AG04450 (cell line): ENCODE measurements at regions not wholly inside any gene's neighbourhood (a gene's known extent, or its start where the extent isn't known, plus 50 kb on each side); places are given as distances from the start of the nearest gene placed in this dataset.

Source experiments
- CTCF ChIA-PET: fragments of 300-600, 350-600 bp; formaldehyde crosslinking; extraction: SDS; loops from one replicate; lab custom pipeline; 2022; ENCODE audit warnings: antibody characterized with exemption, inconsistent platforms; lab: Charles Lee
- POLR2A ChIA-PET: fragments of 350-600 bp; formaldehyde crosslinking; extraction: SDS; loops from one replicate; lab custom pipeline; 2021; ENCODE audit warnings: antibody characterized with exemption, inconsistent platforms; lab: Yijun Ruan, JAX
- DNase-seq: peaks from one replicate; pipeline ENCODE4 v3.0.0-alpha.2; 2011; ENCODE audit warnings: low read depth, low spot score
- H3K27ac ChIP-seq: one replicate; pipeline ENCODE4 v1.5.1; 2012; ENCODE audit warnings: low read depth, low read length, control low read depth
- H3K27me3 ChIP-seq: one replicate; pipeline ENCODE4 v1.6.0; 2012; ENCODE audit warnings: low read length; ENCODE audit not compliant: control insufficient read depth, insufficient read depth
- H3K4me3 ChIP-seq: 2 replicates; pipeline ENCODE4 v1.5.1; 2011; ENCODE audit warnings: mild to moderate bottlenecking, low read depth, low read length, control low read depth
- H3K9me3 ChIP-seq: 2 replicates; pipeline ENCODE4 v1.5.1; 2012; ENCODE audit warnings: low read length; ENCODE audit not compliant: control insufficient read depth, insufficient read depth
- TF ChIP-seq, protein P1 (sequence below): IDR thresholded peaks from 2 replicates; pipeline ENCODE4 v1.5.1; 2011; ENCODE audit warnings: low read depth, low read length, control low read depth, inconsistent platforms

DNA sequence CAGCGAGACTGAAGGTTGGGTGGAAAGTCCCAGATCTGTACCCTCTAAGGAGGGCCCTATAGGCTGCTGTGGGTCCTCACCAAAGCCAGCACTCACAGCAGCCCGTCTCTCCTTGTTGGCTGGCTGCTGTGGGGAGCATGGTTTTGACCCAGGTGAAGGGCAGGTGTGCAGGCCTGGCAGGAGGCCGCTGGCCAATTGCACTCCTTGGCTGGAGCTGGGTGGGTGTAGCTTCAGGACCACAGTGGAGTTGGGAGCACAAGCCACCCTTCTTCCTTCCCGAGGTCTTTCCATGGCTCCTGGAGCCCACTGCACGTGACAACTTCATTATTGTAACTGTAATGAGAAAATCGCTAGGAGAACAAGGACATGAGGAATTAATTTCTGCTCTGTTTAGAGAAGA lies 287.7 kb upstream of the FOXQ1 start:
- H3K27ac ChIP-seq = peak overlapping the region; percentile 31
- ChIA-PET CTCF (interaction anchor here (1.7 kb wide), 1 partner anchor 302 kb away, joined by 5 read pairs; no protein-coding TSS in a partner anchor), POLR2A (no interaction called here)
- DNase-seq = no peak
- H3K27me3 ChIP-seq = no peaks in the 10 kb centered on the region
- H3K4me3 ChIP-seq = no peak overlapping the region
- H3K9me3 ChIP-seq = peaks cover 8% of the 10 kb centered on the region
- TF ChIP-seq, protein P1, sequence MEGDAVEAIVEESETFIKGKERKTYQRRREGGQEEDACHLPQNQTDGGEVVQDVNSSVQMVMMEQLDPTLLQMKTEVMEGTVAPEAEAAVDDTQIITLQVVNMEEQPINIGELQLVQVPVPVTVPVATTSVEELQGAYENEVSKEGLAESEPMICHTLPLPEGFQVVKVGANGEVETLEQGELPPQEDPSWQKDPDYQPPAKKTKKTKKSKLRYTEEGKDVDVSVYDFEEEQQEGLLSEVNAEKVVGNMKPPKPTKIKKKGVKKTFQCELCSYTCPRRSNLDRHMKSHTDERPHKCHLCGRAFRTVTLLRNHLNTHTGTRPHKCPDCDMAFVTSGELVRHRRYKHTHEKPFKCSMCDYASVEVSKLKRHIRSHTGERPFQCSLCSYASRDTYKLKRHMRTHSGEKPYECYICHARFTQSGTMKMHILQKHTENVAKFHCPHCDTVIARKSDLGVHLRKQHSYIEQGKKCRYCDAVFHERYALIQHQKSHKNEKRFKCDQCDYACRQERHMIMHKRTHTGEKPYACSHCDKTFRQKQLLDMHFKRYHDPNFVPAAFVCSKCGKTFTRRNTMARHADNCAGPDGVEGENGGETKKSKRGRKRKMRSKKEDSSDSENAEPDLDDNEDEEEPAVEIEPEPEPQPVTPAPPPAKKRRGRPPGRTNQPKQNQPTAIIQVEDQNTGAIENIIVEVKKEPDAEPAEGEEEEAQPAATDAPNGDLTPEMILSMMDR = no peak

GRCh38 chr6:1023229-1023628 lies 288.7 kb upstream of the FOXQ1 start:
- H3K9me3 ChIP-seq = peaks cover 8% of the 10 kb centered on the region
- CTCF ChIA-PET = interaction anchor here (1.7 kb wide), 1 partner anchor 301 kb away, joined by 5 read pairs; no protein-coding TSS in a partner anchor
- DNase-seq = no peak
- POLR2A ChIA-PET = no interaction called here
- H3K4me3 ChIP-seq = no peak overlapping the region
- no peaks in the 10 kb centered on the region for H3K27me3 ChIP-seq
- no peak overlapping the region for H3K27ac ChIP-seq
- TF ChIP-seq, protein P1 = no peak

GRCh38 chr6:1022719-1023118 lies 289.2 kb upstream of the FOXQ1 start:
- no peak overlapping the region for H3K27ac ChIP-seq
- peaks cover 8% of the 10 kb centered on the region for H3K9me3 ChIP-seq
- H3K27me3 ChIP-seq = no peaks in the 10 kb centered on the region
- DNase-seq = no peak
- ChIA-PET POLR2A (no interaction called here), CTCF (interaction anchor here (1.7 kb wide), 1 partner anchor 301 kb away, joined by 5 read pairs; no protein-coding TSS in a partner anchor)
- TF ChIP-seq, protein P1 = no peak
- H3K4me3 ChIP-seq = no peak overlapping the region

DNA sequence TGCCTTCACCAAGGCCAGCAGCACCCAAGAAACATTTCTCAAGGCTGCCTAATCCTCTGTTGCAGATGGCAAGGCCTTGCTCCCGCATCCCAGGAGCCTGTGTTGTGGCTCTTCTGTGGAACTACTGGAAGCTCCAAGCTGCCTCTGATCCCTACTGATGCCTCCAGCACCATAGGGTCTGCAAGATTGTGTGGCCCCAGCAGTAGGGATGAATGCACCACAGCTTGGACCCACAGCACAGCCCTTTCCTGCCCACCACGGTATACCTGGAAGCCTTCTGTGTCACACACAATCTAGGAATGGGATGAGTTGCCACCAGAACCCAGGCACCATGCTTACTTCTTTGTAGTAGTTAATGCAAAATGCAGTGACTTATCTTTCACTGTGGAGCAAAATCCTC lies 291.1 kb upstream of the FOXQ1 start:
- DNase-seq = no peak
- POLR2A ChIA-PET = no interaction called here
- H3K9me3 ChIP-seq = peaks cover 8% of the 10 kb centered on the region
- TF ChIP-seq, protein P1 = no peak
- no peak overlapping the region for H3K4me3 ChIP-seq
- no peaks in the 10 kb centered on the region for H3K27me3 ChIP-seq
- CTCF ChIA-PET = no interaction called here
- no peak overlapping the region for H3K27ac ChIP-seq

- CTCF ChIA-PET = no interaction called here
- POLR2A ChIA-PET = no interaction called here
These were observed 291.8 kb upstream of the FOXQ1 start for GRCh38 chr6:1020133-1020532.

More at GRCh38 chr6:1020133-1020532, 291.8 kb upstream of the FOXQ1 start:
- H3K27me3 ChIP-seq = no peaks in the 10 kb centered on the region
- peaks cover 8% of the 10 kb centered on the region for H3K9me3 ChIP-seq
- DNase-seq = no peak
- H3K4me3 ChIP-seq = no peak overlapping the region
- no peak overlapping the region for H3K27ac ChIP-seq
- TF ChIP-seq, protein P1 = no peak
